ENCODE measurements at regions not wholly inside any gene's neighbourhood (a gene's known extent, or its start where the extent isn't known, plus 50 kb on each side); places are given as distances from the start of the nearest gene placed in this dataset.

DNA sequence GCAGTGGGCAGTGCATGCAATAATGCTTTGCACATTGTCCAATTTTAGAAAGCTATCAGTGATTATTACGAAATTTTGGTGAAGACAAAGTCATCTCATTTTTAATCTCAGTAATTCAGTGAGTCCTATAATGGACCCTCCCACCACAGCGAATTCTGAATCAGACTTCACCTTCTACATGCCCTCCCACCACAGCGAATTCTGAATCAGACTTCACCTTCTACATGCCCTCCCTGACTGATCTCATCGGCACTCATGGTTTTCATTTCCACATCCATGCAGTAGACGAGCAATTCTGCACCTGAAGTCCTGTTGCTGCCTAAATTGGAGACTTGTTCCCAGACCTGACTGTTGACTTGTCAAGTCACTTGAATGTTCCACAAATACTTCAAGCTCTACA lies 522.3 kb downstream of the EIPR1 start:
- Mint-ChIP-seq H3K9me3 (no peaks in the 10 kb centered on the region), H3K27me3 (no peaks in the 10 kb centered on the region)

GRCh38 chr2:2853346-2853745 lies 522.3 kb upstream of the MYT1L start:
- Mint-ChIP-seq H3K36me3 (no peaks in the 10 kb centered on the region), H3K4me1 (no peaks in the 10 kb centered on the region), H3K4me3 (no peak overlapping the region), H3K27me3 (no peaks in the 10 kb centered on the region), H3K27ac (no peak overlapping the region), H3K9me3 (no peaks in the 10 kb centered on the region)
- ATAC-seq = no peak

More for the DNA sequence above, 522.3 kb downstream of the EIPR1 start:
- Mint-ChIP-seq H3K27ac (no peak overlapping the region), H3K36me3 (no peaks in the 10 kb centered on the region), H3K4me3 (no peak overlapping the region), H3K4me1 (no peaks in the 10 kb centered on the region)
- ATAC-seq = no peak

GRCh38 chr2:2851806-2852777 lies 521.0 kb upstream of the MYT1L start:
- Mint-ChIP-seq H3K4me3 (no peak overlapping the region), H3K27me3 (no peaks in the 10 kb centered on the region), H3K4me1 (no peaks in the 10 kb centered on the region), H3K36me3 (no peaks in the 10 kb centered on the region), H3K9me3 (no peaks in the 10 kb centered on the region), H3K27ac (no peak overlapping the region)
- ATAC-seq = no peak

DNA sequence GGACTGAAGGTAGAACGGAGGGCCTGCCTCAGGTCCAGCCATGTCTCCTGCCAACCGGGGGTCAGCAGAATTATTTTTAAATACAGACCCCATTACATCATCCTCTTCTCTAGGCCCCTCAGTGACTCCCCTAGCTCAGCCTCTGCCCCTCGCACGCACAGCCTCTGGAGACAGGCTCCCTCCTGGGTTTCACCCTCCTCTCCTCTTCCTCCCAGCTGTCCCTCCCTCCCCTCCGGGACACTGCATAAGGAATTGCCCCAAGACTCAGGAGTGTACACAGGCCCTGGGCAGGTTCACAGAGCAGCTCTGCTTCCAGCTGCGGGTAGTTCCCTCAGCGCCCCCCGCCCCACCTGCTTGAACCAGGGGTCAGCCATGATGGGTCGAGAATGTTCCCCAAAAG lies 520.2 kb upstream of the MYT1L start:
- H3K9me3 Mint-ChIP-seq = no peaks in the 10 kb centered on the region
- no peaks in the 10 kb centered on the region for H3K36me3 Mint-ChIP-seq
- no peaks in the 10 kb centered on the region for H3K27me3 Mint-ChIP-seq
- no peak for ATAC-seq
- no peak overlapping the region for H3K4me3 Mint-ChIP-seq
- no peaks in the 10 kb centered on the region for H3K4me1 Mint-ChIP-seq
- no peak overlapping the region for H3K27ac Mint-ChIP-seq

GRCh38 chr2:2850859-2851258 lies 519.8 kb upstream of the MYT1L start:
- no peaks in the 10 kb centered on the region for H3K4me1 Mint-ChIP-seq
- no peak overlapping the region for H3K27ac Mint-ChIP-seq
- no peak for ATAC-seq
- H3K9me3 Mint-ChIP-seq = no peaks in the 10 kb centered on the region
- no peaks in the 10 kb centered on the region for H3K36me3 Mint-ChIP-seq
- H3K4me3 Mint-ChIP-seq = no peak overlapping the region
- no peaks in the 10 kb centered on the region for H3K27me3 Mint-ChIP-seq

DNA sequence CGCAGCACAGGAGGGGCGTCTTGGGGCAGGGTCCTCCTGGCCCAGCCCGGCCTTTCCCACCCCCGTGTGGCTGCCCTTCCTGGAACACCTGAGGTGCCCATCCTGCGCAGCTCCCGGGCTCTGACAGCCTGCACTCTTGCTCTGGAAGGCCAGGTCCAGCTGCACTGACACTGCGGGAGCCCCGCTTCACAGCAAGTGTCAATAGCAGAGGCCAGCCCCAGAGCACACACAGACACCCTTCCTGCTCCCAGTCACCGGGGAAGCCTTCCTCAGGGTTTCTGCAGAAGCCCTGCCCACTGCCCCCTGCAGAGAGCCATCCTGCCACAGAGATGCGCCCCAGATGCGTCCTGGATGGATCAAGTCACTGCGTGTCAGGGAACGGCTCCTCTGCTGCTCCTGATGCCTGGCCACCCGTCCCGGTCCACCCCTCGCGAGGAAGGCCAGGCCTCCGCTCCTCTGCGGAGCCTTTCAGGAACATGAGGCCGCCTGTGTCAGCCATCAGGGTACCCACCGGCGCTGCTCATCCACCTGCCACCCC lies 519.2 kb upstream of the MYT1L start:
- no peak overlapping the region for H3K4me3 Mint-ChIP-seq
- H3K4me1 Mint-ChIP-seq = no peaks in the 10 kb centered on the region
- H3K27me3 Mint-ChIP-seq = no peaks in the 10 kb centered on the region
- no peaks in the 10 kb centered on the region for H3K9me3 Mint-ChIP-seq
- no peak overlapping the region for H3K27ac Mint-ChIP-seq
- no peaks in the 10 kb centered on the region for H3K36me3 Mint-ChIP-seq
- no peak for ATAC-seq

DNA sequence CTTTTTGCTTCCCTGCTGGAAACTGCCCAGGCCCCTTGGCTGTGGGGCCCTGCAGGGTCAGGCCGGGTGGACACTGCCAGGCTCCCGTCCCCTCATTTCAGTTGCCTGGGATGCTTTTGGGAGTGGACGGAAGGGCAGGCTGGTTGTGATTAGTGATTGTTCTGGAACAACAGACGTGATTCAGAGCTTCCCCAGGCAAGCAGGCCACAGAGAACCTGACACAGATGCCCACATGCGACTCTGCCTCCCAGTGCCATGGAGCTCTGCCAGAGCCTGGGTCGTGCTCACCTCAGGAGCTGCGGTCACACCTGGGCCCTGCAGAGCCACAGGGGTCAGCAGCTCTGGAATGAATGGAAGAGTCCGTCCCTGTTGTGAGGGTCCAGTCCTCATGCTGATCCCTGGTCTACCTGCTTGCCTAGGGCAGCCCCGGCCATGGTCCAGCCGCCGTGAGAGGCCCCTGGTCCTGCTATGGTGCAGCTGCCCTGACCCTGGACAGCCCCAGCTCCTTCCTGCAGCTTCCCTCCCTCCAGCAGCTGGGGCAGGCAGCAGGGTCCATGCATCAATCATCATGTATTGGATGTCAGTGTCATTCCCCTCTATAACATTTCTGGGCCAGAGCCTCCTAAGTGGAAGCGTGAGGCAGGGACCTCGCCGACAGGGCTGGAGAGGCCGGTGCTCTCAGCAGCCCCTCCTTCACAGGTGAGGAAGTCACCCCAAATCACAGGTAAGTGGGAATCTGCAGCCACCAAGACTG lies 518.6 kb upstream of the MYT1L start:
- Mint-ChIP-seq H3K36me3 (no peaks in the 10 kb centered on the region), H3K27me3 (no peaks in the 10 kb centered on the region), H3K27ac (no peak overlapping the region), H3K4me3 (no peak overlapping the region), H3K9me3 (no peaks in the 10 kb centered on the region), H3K4me1 (no peaks in the 10 kb centered on the region)
- no peak for ATAC-seq

- Mint-ChIP-seq H3K4me3 (no peak overlapping the region), H3K4me1 (no peaks in the 10 kb centered on the region), H3K9me3 (no peaks in the 10 kb centered on the region), H3K27ac (no peak overlapping the region), H3K27me3 (no peaks in the 10 kb centered on the region), H3K36me3 (no peaks in the 10 kb centered on the region)
- no peak for ATAC-seq
These were observed 517.7 kb upstream of the MYT1L start for GRCh38 chr2:2848621-2849333.

GRCh38 chr2:2848198-2848597 lies 517.1 kb upstream of the MYT1L start:
- Mint-ChIP-seq H3K4me3 (no peak overlapping the region), H3K27ac (no peak overlapping the region), H3K9me3 (no peaks in the 10 kb centered on the region), H3K27me3 (no peaks in the 10 kb centered on the region), H3K36me3 (no peaks in the 10 kb centered on the region), H3K4me1 (no peaks in the 10 kb centered on the region)
- ATAC-seq = no peak

GRCh38 chr2:2847209-2847676 lies 516.2 kb upstream of the MYT1L start:
- Mint-ChIP-seq H3K4me3 (no peak overlapping the region), H3K9me3 (no peaks in the 10 kb centered on the region), H3K27ac (no peak overlapping the region), H3K36me3 (no peaks in the 10 kb centered on the region), H3K4me1 (no peaks in the 10 kb centered on the region), H3K27me3 (no peaks in the 10 kb centered on the region)
- ATAC-seq = no peak

GRCh38 chr2:2846332-2847208 lies 515.5 kb upstream of the MYT1L start:
- Mint-ChIP-seq H3K27me3 (no peaks in the 10 kb centered on the region), H3K4me3 (no peak overlapping the region), H3K9me3 (no peaks in the 10 kb centered on the region), H3K27ac (no peak overlapping the region), H3K4me1 (no peaks in the 10 kb centered on the region), H3K36me3 (no peaks in the 10 kb centered on the region)
- no peak for ATAC-seq

DNA sequence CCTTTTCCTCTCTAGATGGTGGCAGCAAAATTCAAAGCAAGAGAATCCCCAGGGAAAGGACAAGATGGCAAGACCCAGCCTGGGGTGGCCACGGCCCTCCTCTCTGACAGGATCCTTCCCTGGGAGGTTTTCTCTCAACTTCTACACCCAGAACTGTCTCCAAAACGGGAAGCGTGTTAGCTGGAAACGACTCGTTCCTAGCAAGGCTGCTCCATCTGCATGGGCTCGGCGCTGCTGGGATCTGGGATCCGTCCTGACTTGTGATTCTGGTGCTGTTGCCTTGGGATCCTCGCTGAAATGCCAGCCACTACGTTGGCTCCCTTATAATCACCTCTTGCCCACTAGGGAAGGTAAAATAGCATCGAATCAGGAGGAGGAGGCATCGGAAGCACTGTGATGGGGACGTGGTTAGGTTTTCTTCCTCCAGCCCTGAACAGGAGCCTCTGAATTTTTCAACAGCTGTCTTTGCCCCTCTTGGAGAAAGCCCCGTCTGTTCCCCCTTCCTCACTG lies 514.8 kb upstream of the MYT1L start:
- no peaks in the 10 kb centered on the region for H3K9me3 Mint-ChIP-seq
- no peaks in the 10 kb centered on the region for H3K27me3 Mint-ChIP-seq
- ATAC-seq = no peak
- no peak overlapping the region for H3K4me3 Mint-ChIP-seq
- no peaks in the 10 kb centered on the region for H3K36me3 Mint-ChIP-seq
- no peaks in the 10 kb centered on the region for H3K4me1 Mint-ChIP-seq
- no peak overlapping the region for H3K27ac Mint-ChIP-seq

- Mint-ChIP-seq H3K4me3 (no peak overlapping the region), H3K27ac (no peak overlapping the region), H3K36me3 (no peaks in the 10 kb centered on the region), H3K9me3 (no peaks in the 10 kb centered on the region), H3K4me1 (no peaks in the 10 kb centered on the region), H3K27me3 (no peaks in the 10 kb centered on the region)
- ATAC-seq = no peak
These were observed 514.2 kb upstream of the MYT1L start for GRCh38 chr2:2845267-2845666.

- no peaks in the 10 kb centered on the region for H3K36me3 Mint-ChIP-seq
- H3K9me3 Mint-ChIP-seq = no peaks in the 10 kb centered on the region
- no peaks in the 10 kb centered on the region for H3K4me1 Mint-ChIP-seq
- H3K27me3 Mint-ChIP-seq = peaks cover 1% of the 10 kb centered on the region
- H3K27ac Mint-ChIP-seq = no peak overlapping the region
- H3K4me3 Mint-ChIP-seq = no peak overlapping the region
- ATAC-seq = no peak
These were observed 513.0 kb upstream of the MYT1L start for GRCh38 chr2:2843969-2844548.

Data from stimulated activated memory B cell treated with anti-CD40 and anti-IgM and Interleukin-4, amounts not matched to agents 10 μg/mL and 1 μg/mL and 100 μg/mL, for 72 hours (primary cell).